ENCODE measurements at regions not wholly inside any gene's neighbourhood (a gene's known extent, or its start where the extent isn't known, plus 50 kb on each side); places are given as distances from the start of the nearest gene placed in this dataset.
"Not testable (repeated sequence)": the region's sequence is repeated elsewhere in the genome, so short reads cannot be mapped to it uniquely, and the experiment has no call there.

- TF ChIP-seq CTCF (conservative IDR thresholded peaks at IDR 0.05); EZH2 (IDR thresholded peaks at IDR 0.05; ENCODE audit: low read depth): not testable (repeated sequence)
Observed at GRCh38 chr7:80292634-80293033, 158.0 kb downstream of the GNAI1 start.

All from PC-9 (cell line).